IMR-90 (cell line): ENCODE measurements at regions not wholly inside any gene's neighbourhood (a gene's known extent, or its start where the extent isn't known, plus 50 kb on each side); places are given as distances from the start of the nearest gene placed in this dataset.

Source experiments
- ATAC-seq: fragments of 200-7000 bp; cut with Tn5 transposase; 2 replicates; pipeline ENCODE4 v1.9.1; 2020; ENCODE audit warnings: low read depth, mild to moderate bottlenecking, moderate library complexity
- BruUV-seq: library from RNA; stranded (reverse); fragments of 400-500 nt; replicated peaks from 2 replicates; lab custom pipeline; 2021; lab: Mats Ljungman, UMichigan
- CTCF ChIA-PET: fragments of 300-600 bp; formaldehyde crosslinking; extraction: SDS; loops from one replicate; lab custom pipeline; 2021; ENCODE audit warnings: antibody characterized with exemption; lab: Yijun Ruan, JAX
- POLR2A ChIA-PET: fragments of 300-600 bp; sonication (Branson Sonifier 250); formaldehyde crosslinking; loops from one replicate; lab custom pipeline; 2022; ENCODE audit warnings: antibody characterized with exemption; ENCODE audit not compliant: unreplicated experiment; lab: Charles Lee
- DNase-seq: peaks from one replicate; pipeline ENCODE4 v3.0.0; 2013
- H2AFZ ChIP-seq: replicated peaks from 2 replicates; pipeline ENCODE3; 2013; ENCODE audit warnings: low read length, mild to moderate bottlenecking; ENCODE audit not compliant: poor library complexity
- H2AK5ac ChIP-seq: 2 replicates; pipeline ENCODE4 v1.6.1; 2013; ENCODE audit warnings: low read depth, low read length, inconsistent platforms
- H2AK9ac ChIP-seq: replicated peaks from 2 replicates; pipeline ENCODE3; 2013; ENCODE audit warnings: mild to moderate bottlenecking, low read depth, low read length, moderate library complexity; ENCODE audit not compliant: poor library complexity
- H2BK120ac ChIP-seq: 2 replicates; pipeline ENCODE4 v1.6.1; 2013; ENCODE audit warnings: low read depth, low read length, inconsistent platforms
- H2BK15ac ChIP-seq: 3 replicates; pipeline ENCODE4 v1.6.1; 2013; ENCODE audit warnings: low read depth, low read length, inconsistent platforms
- H2BK20ac ChIP-seq: 2 replicates; pipeline ENCODE4 v1.6.1; 2013; ENCODE audit warnings: low read depth, mild to moderate bottlenecking, inconsistent platforms, low read length, moderate library complexity
- H2BK5ac ChIP-seq: 2 replicates; pipeline ENCODE4 v1.6.1; 2013; ENCODE audit warnings: mild to moderate bottlenecking, low read depth, low read length, inconsistent platforms; ENCODE audit not compliant: poor library complexity, severe bottlenecking
- H3K14ac ChIP-seq: replicated peaks from 2 replicates; pipeline ENCODE4 v1.6.1; 2013; ENCODE audit warnings: low read depth, low read length, inconsistent platforms
- H3K18ac ChIP-seq: 2 replicates; pipeline ENCODE4 v1.6.1; 2013; ENCODE audit warnings: low read depth, low read length, control low read depth
- H3K23ac ChIP-seq: 2 replicates; pipeline ENCODE4 v1.6.1; 2013; ENCODE audit warnings: low read depth, low read length, inconsistent platforms
- H3K27ac ChIP-seq: 2 replicates; pipeline ENCODE4 v1.5.1; 2013; ENCODE audit warnings: mild to moderate bottlenecking, control low read depth, low read length; ENCODE audit not compliant: insufficient read depth
- H3K27me3 ChIP-seq: 2 replicates; pipeline ENCODE4 v1.6.1; 2013; ENCODE audit warnings: low read length; ENCODE audit not compliant: control insufficient read depth, insufficient read depth
- H3K36me3 ChIP-seq: 2 replicates; pipeline ENCODE4 v1.6.1; 2013; ENCODE audit warnings: low read length, mixed read lengths; ENCODE audit not compliant: control insufficient read depth, insufficient read depth
- H3K4ac ChIP-seq: 2 replicates; pipeline ENCODE4 v1.6.1; 2013; ENCODE audit warnings: low read depth, low read length, inconsistent platforms
- H3K4me1 ChIP-seq: 2 replicates; pipeline ENCODE4 v1.6.1; 2013; ENCODE audit warnings: low read length, mixed read lengths; ENCODE audit not compliant: control insufficient read depth, insufficient read depth
- H3K4me2 ChIP-seq: 2 replicates; pipeline ENCODE4 v1.6.1; 2013; ENCODE audit warnings: low read depth, mild to moderate bottlenecking, control low read depth, low read length, moderate library complexity
- H3K4me3 ChIP-seq: 2 replicates; pipeline ENCODE4 v1.5.1; 2013; ENCODE audit warnings: low read depth, mild to moderate bottlenecking, control low read depth, low read length, moderate library complexity; ENCODE audit not compliant: insufficient read depth
- H3K56ac ChIP-seq: 2 replicates; pipeline ENCODE4 v1.6.1; 2013; ENCODE audit warnings: low read length, inconsistent platforms; ENCODE audit not compliant: insufficient read depth; ENCODE audit errors: extremely low read depth
- H3K79me1 ChIP-seq, 2 experiments: 2 replicates each; pipeline ENCODE4 v1.6.1; 2013; ENCODE audit warnings: low read length in 2 of 2, inconsistent platforms in 1 of 2, low read depth in 1 of 2
- H3K9ac ChIP-seq: 2 replicates; pipeline ENCODE4 v1.6.1; 2013; ENCODE audit warnings: low read depth, low read length, control low read depth
- H3K9me1 ChIP-seq: 2 replicates; pipeline ENCODE4 v1.6.1; 2013; ENCODE audit warnings: low read length, inconsistent platforms; ENCODE audit not compliant: insufficient read depth
- H3K9me3 ChIP-seq: 2 replicates; pipeline ENCODE4 v1.6.1; 2013; ENCODE audit warnings: low read length; ENCODE audit not compliant: control insufficient read depth, insufficient read depth
- H4K20me1 ChIP-seq: 2 replicates; pipeline ENCODE4 v1.6.1; 2013; ENCODE audit warnings: low read length, inconsistent platforms; ENCODE audit not compliant: insufficient read depth
- H4K5ac ChIP-seq: 2 replicates; pipeline ENCODE4 v1.6.1; 2013; ENCODE audit warnings: mild to moderate bottlenecking, low read depth, low read length, control low read depth
- H4K8ac ChIP-seq, 2 experiments: 2 replicates each; pipeline ENCODE4 v1.6.1; 2013; ENCODE audit warnings: low read depth in 2 of 2, low read length in 2 of 2, control low read depth in 1 of 2, inconsistent platforms in 1 of 2
- H4K91ac ChIP-seq: 2 replicates; pipeline ENCODE4 v1.6.1; 2013; ENCODE audit warnings: low read depth, low read length, inconsistent platforms; ENCODE audit not compliant: insufficient read depth
- BHLHE40 ChIP-seq: fragments of 150-350 bp; IDR thresholded peaks from 2 replicates; pipeline ENCODE4 v1.6.1; 2016; ENCODE audit warnings: mild to moderate bottlenecking, low read depth, low read length
- CEBPB ChIP-seq: IDR thresholded peaks from 2 replicates; pipeline ENCODE4 v1.6.1; 2012; ENCODE audit warnings: low read depth, low read length, improper control_type of control experiment
- CHD1 ChIP-seq: IDR thresholded peaks from 2 replicates; pipeline ENCODE4 v1.6.1; 2012; ENCODE audit warnings: low read depth, low read length, improper control_type of control experiment
- ELK1 ChIP-seq: fragments of 150-350 bp; IDR thresholded peaks from 2 replicates; pipeline ENCODE4 v1.6.1; 2016; ENCODE audit warnings: low read depth, mild to moderate bottlenecking, low read length, moderate library complexity, borderline replicate concordance
- FOS ChIP-seq: fragments of 150-350 bp; IDR thresholded peaks from 2 replicates; pipeline ENCODE4 v1.6.1; 2016; ENCODE audit warnings: low read depth, low read length
- MAFK ChIP-seq: IDR thresholded peaks from 2 replicates; pipeline ENCODE4 v1.6.1; 2012; ENCODE audit warnings: low read depth, low read length, improper control_type of control experiment
- MAZ ChIP-seq: IDR thresholded peaks from 2 replicates; pipeline ENCODE4 v1.6.1; 2012; ENCODE audit warnings: low read depth, mild to moderate bottlenecking, low read length, improper control_type of control experiment, moderate library complexity, borderline replicate concordance
- MXI1 ChIP-seq: IDR thresholded peaks from 2 replicates; pipeline ENCODE4 v1.6.1; 2012; ENCODE audit warnings: low read depth, mild to moderate bottlenecking, low read length, moderate library complexity, borderline replicate concordance
- NFE2L2 ChIP-seq: fragments of 150-350 bp; IDR thresholded peaks from 2 replicates; pipeline ENCODE4 v1.6.1; 2016; ENCODE audit warnings: low read depth, mild to moderate bottlenecking, low read length
- POLR2A ChIP-seq: IDR thresholded peaks from 2 replicates; pipeline ENCODE4 v1.6.1; 2012; ENCODE audit warnings: mild to moderate bottlenecking, low read depth, low read length
- RAD21 ChIP-seq: IDR thresholded peaks from 2 replicates; pipeline ENCODE4 v1.6.1; 2012; ENCODE audit warnings: low read length, improper control_type of control experiment
- RCOR1 ChIP-seq: IDR thresholded peaks from 2 replicates; pipeline ENCODE4 v1.6.1; 2012; ENCODE audit warnings: mild to moderate bottlenecking, low read length, improper control_type of control experiment; ENCODE audit not compliant: insufficient replicate concordance
- RFX5 ChIP-seq: IDR thresholded peaks from 2 replicates; pipeline ENCODE4 v1.8.0; 2012; ENCODE audit warnings: low read depth, mild to moderate bottlenecking, low read length, moderate library complexity
- SMC3 ChIP-seq: fragments of 150-350 bp; IDR thresholded peaks from 2 replicates; pipeline ENCODE4 v1.6.1; 2016; ENCODE audit warnings: low read depth, mild to moderate bottlenecking, antibody characterized with exemption, low read length, moderate library complexity
- dilution Hi-C: fragments of 300-500 bp; cut with HindIII; formaldehyde crosslinking; loops from one replicate; pipeline ENCODE4 v1.14.3; 2018; ENCODE audit warnings: low sequenced_read_pairs; ENCODE audit not compliant: unreplicated experiment
- in situ Hi-C: fragments of 300-500 bp; cut with MboI; formaldehyde crosslinking; loops from 3 replicates; pipeline ENCODE4 v1.14.3; 2019; ENCODE audit warnings: low sequenced_read_pairs, inconsistent platforms, mixed read lengths
- intact Hi-C: fragments of 100-400 bp; cut with micrococcal nuclease; formaldehyde crosslinking; loops from 2 replicates; pipeline ENCODE4 v1.10.0; 2022
- TF ChIP-seq, protein P1 (sequence below): fragments of 150-350 bp; IDR thresholded peaks from 2 replicates; pipeline ENCODE4 v1.6.1; 2017; ENCODE audit warnings: mild to moderate bottlenecking, antibody characterized with exemption, low read length, low read depth
- TF ChIP-seq, protein P2 (sequence below): conservative IDR thresholded peaks from 2 replicates; pipeline ENCODE4 v1.5.1; 2012; ENCODE audit warnings: mild to moderate bottlenecking, low read depth, low read length, improper control_type of control experiment

GRCh38 chr1:237975376-237975775 lies 84.7 kb upstream of the ZP4 start:
- H2AK5ac ChIP-seq, result no peak overlapping the region
- BruUV-seq, result no TSS peak
- peaks cover 5% of the 10 kb centered on the region; the same call in 1 of the 2 replicates for H3K9me3 ChIP-seq
- no peak overlapping the region for H3K4me3 ChIP-seq
- H3K18ac ChIP-seq, result no peak overlapping the region
- TF ChIP-seq RCOR1, result no peak
- no peak for TF ChIP-seq FOS
- no peak for TF ChIP-seq SMC3
- no peak for TF ChIP-seq MAFK
- TF ChIP-seq POLR2A, result no peak
- TF ChIP-seq RAD21, result no peak
- TF ChIP-seq BHLHE40, result no peak
- no peak for TF ChIP-seq NFE2L2
- TF ChIP-seq RFX5, result no peak
- no peak for TF ChIP-seq CEBPB
- TF ChIP-seq, protein P1, sequence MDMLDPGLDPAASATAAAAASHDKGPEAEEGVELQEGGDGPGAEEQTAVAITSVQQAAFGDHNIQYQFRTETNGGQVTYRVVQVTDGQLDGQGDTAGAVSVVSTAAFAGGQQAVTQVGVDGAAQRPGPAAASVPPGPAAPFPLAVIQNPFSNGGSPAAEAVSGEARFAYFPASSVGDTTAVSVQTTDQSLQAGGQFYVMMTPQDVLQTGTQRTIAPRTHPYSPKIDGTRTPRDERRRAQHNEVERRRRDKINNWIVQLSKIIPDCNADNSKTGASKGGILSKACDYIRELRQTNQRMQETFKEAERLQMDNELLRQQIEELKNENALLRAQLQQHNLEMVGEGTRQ, result no peak
- no peak for TF ChIP-seq MXI1
- TF ChIP-seq, protein P2, sequence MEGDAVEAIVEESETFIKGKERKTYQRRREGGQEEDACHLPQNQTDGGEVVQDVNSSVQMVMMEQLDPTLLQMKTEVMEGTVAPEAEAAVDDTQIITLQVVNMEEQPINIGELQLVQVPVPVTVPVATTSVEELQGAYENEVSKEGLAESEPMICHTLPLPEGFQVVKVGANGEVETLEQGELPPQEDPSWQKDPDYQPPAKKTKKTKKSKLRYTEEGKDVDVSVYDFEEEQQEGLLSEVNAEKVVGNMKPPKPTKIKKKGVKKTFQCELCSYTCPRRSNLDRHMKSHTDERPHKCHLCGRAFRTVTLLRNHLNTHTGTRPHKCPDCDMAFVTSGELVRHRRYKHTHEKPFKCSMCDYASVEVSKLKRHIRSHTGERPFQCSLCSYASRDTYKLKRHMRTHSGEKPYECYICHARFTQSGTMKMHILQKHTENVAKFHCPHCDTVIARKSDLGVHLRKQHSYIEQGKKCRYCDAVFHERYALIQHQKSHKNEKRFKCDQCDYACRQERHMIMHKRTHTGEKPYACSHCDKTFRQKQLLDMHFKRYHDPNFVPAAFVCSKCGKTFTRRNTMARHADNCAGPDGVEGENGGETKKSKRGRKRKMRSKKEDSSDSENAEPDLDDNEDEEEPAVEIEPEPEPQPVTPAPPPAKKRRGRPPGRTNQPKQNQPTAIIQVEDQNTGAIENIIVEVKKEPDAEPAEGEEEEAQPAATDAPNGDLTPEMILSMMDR, result no peak
- TF ChIP-seq CHD1, result no peak
- no peak for TF ChIP-seq ELK1
- TF ChIP-seq MAZ, result no peak
- H4K5ac ChIP-seq, result no peak overlapping the region
- H3K36me3 ChIP-seq, result no peaks in the 10 kb centered on the region
- H4K20me1 ChIP-seq, result no peaks in the 10 kb centered on the region
- H4K8ac ChIP-seq, result no peak overlapping the region
- H3K4me1 ChIP-seq, result no peaks in the 10 kb centered on the region
- H3K79me1 ChIP-seq, result no peaks in the 10 kb centered on the region
- DNase-seq, result no peak
- H3K9me1 ChIP-seq, result no peaks in the 10 kb centered on the region
- H3K4me2 ChIP-seq, result no peak overlapping the region
- no peaks in the 10 kb centered on the region for H3K27me3 ChIP-seq
- H3K9ac ChIP-seq, result no peak overlapping the region
- in situ Hi-C loops (no loop called here), intact Hi-C loops (no loop called here), dilution Hi-C loops (no loop called here)
- no peak overlapping the region for H4K91ac ChIP-seq
- ChIA-PET CTCF (no interaction called here), POLR2A (no interaction called here)
- no peak overlapping the region for H2BK15ac ChIP-seq
- no peak overlapping the region for H2BK20ac ChIP-seq
- no peak overlapping the region for H2AK9ac ChIP-seq
- H3K23ac ChIP-seq, result no peak overlapping the region
- H3K4ac ChIP-seq, result no peak overlapping the region
- no peak overlapping the region for H3K27ac ChIP-seq
- no peak overlapping the region for H3K14ac ChIP-seq
- H2AFZ ChIP-seq, result no peak overlapping the region
- H3K56ac ChIP-seq, result no peak overlapping the region
- H2BK5ac ChIP-seq, result no peak overlapping the region
- ATAC-seq, result no peak
- H2BK120ac ChIP-seq, result no peak overlapping the region
